Left renal pelvis (tissue), 4 donors: ENCODE measurements at regions not wholly inside any gene's neighbourhood (a gene's known extent, or its start where the extent isn't known, plus 50 kb on each side); places are given as distances from the start of the nearest gene placed in this dataset.
"Not testable (repeated sequence)": the region's sequence is repeated elsewhere in the genome, so short reads cannot be mapped to it uniquely, and the experiment has no call there.

Experiments used
- DNase-seq, 4 donors: peaks; one replicate each; pipeline ENCODE4 v3.0.0-alpha.2; 2013; ENCODE audit warnings: low read depth in 4 of 4, low spot score in 3 of 4

DNA sequence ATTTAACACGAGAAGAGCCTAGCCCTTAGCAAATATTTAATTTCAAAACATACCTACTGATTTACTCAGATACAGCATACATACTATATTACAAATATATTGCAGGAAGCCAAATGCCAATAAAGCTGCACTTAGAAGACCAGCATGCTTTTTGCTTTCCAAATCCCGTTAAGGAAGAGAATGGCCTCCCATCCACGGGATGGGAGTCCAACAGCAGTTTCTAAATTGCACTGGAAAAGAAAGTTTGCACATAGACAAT is 156.3 kb upstream of the FOXN3 start:
- no peak for DNase-seq

DNA sequence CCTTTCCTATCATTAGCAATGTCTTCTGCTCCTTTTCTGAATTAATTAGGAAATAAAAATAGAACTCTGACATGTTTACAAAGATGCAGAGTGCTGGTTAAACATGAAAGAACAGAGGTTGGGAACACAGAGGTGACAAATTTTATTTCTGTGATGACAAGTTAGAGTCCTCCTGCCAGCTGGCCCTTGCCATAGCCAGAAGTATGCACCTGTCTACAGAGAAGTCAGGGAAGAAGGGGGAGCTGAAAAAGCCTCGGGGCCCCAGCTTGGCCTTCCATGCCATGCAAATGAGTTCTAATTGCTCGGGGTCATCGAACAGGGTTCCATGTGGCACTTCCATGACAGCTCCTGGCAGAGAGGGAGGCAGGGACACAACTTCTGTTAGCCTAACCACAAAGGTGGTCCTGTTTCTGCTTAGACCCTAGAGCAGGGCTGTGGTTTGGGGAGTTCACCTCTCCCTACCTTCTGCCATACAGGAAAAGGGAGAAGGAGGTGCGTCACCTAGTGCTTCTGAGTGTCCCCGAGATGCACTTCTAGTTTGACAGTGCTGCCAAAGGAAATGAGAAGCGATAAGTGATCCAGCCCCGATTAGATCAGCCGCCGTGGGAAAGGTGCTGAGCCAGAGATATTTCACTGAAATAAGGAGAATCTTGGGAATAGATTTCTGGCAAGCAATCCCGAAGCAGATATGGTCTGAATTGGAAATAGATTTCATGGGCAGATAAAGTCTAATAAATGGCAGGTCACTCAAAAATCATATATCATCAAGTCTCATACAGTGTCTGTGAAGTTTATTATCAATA is 155.8 kb upstream of the FOXN3 start:
- DNase-seq, result no peak

- DNase-seq, result no peak
These were observed 154.5 kb upstream of the FOXN3 start for GRCh38 chr14:89571491-89571890.

DNA sequence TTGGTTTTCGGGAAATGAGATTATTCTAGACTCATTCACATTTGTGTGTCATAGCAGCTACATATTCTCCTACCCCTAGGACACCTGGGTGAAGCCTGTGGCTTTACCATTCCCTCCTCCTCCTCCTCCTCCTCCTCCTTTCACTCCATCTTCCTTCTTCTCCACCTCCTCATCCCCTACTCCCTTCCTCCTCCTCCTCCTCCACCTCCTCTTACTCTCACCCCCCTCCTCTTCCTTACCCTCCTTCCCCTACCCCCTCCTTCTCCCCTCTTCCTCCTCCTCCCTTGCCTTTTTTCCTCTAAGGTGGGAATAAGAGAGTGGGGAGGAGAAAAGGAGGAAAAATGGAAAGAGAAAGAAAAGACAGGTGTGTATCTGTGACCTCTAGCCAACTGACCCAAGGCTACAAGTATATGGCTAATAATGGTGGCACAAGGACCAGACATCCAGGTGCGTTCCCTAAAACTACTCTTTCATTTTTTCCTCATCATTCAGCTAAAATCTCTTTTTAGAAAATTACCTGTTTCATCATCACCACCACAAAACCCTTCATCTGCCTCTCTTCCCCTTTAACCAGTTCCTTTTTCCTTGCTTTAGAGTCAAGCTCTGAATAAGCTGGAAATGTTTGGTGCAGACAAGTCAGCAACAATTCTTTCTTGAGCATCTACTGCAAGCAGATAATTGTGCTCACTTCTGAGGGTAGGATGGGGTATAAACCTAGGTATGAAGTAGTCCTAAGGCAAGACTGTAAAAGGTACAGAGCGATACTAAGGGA is 149.8 kb upstream of the FOXN3 start:
- DNase-seq, result no peak

DNA sequence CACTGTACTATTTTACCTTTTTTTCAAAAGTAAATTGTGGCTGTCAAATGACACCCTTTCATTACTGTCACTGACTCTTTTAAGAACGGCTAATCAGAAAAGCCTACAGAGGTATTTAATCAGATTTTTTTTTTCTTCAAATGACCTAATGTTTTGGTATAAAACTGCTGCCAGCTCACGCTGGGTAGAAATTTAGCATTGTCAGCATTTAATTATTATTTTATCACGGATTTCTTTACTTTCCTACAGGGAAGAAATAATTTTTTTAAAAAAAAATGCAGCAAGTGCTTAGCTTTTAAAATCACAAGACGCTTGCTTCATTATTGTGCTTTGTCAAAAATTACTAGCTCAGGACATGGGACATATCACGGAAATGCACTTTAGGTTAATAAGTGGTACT is 149.1 kb upstream of the FOXN3 start:
- no peak for DNase-seq

DNA sequence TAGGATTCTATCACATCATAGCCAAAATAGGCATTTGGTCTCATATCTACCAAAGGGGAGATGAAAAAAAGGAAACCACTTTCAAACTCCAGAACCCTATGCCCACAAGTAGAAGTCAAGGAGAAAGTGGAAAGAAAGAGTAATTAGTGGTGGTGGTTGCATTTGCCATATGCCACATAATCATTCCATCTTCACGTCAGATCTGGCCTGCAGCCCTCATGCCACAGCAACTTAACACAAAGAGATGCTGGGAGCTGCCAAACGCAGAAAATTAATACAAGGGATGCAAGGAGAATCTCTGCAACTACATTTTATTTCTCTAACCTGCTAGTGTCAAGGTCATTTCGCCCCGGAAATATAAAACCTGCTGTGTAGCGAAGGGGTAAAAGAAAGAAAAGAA is 148.6 kb upstream of the FOXN3 start:
- no peak for DNase-seq

- DNase-seq, result no peak
These were observed 148.0 kb upstream of the FOXN3 start for GRCh38 chr14:89564989-89565388.

DNA sequence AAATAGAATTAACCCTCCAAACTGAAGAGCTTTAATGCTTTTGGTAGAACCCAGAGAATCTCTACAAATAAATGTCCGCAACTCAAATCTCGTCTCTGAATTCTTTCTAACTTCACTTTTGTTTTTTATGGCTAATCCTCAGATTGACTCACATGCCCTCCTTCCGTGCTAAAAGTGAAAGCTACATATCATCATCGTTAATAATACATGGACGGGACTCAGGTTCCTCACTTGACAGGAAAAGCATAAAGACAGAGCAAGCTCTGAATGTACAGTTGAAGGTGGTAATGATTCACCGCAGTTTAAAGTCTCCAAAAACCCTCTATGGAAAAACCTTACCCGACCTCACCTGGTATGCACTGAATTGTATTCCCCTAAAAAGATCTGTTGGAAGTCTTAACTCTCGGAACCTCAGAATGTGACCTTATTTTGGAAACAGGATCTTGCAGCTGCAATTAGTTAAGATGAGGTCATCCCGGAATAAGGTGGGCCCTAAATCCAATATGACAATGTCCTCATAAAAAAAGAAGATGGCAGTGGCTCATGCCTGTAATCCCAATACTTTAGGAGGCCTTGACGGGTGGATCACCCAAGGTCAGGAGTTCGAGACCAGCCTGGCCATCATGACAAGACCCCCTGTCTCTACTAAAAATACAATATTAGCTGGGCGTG is 147.4 kb upstream of the FOXN3 start:
- no peak for DNase-seq

DNA sequence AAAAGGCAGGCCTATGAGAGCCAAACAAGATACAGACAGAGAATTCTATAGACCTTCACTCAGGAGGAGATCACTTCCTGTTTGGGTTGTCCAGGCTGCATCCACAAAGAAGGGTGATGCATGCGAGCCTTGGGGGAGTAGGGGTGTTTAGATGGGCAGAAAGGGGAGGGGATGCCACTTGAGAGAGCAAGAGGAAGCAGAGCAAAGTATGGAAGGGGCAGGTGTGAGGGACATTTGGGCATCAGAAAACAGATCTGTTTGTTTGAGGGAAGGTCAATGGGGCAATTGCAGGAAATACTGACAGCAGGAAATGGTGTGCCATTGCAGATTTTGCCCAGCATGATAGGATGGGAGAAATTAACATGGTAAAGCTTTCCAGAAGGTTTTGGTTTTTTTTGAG is 146.4 kb upstream of the FOXN3 start:
- DNase-seq, result no peak

- DNase-seq, result no peak
These were observed 134.9 kb upstream of the FOXN3 start for GRCh38 chr14:89551955-89552354.

DNA sequence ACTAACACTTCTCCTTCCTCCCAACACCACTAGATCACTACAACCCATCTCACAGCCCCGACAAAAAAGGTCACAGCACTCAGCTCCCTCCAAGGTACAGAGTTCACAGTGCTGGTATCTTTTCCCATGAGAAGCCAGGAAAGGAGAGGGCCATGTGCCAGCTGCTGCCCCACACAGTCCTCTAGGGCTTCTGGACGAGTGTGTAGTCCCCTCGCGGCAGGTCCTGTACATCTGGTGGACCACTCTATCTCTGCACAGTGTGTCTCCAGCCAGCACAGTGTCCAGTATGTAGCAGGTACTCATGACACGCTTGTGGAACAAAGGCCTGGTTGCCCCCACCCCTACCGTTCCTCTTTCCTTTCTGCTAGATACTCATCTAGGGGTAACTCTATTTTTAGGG is 134.4 kb upstream of the FOXN3 start:
- DNase-seq, result no peak

GRCh38 chr14:89550821-89551220 is 133.8 kb upstream of the FOXN3 start:
- DNase-seq, result no peak

GRCh38 chr14:89549381-89550125 is 132.5 kb upstream of the FOXN3 start:
- DNase-seq, result no peak

DNA sequence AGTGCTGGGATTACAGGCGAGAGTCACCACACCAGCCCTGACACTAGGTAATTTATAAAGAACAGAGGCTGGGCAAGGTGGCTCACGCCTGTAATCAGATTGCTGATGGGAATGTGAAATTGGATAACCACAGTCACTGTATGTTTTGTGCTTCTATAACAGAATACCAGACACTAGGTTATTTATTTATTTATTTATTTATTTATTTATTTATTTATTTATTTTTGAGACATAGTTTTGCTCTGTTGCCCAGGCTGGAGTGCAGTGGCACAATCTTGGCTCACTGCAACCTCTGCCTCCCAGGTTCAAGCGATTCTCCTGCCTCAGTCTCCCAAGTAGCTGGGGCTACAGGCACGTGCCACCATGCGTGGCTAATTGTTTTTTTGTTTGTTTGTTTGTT is 130.0 kb upstream of the FOXN3 start:
- DNase-seq, result not testable (repeated sequence)

- DNase-seq, result no peak
These were observed 127.7 kb upstream of the FOXN3 start for GRCh38 chr14:89544636-89545301.

- no peak for DNase-seq
These were observed 126.4 kb upstream of the FOXN3 start for GRCh38 chr14:89543425-89543790.

DNA sequence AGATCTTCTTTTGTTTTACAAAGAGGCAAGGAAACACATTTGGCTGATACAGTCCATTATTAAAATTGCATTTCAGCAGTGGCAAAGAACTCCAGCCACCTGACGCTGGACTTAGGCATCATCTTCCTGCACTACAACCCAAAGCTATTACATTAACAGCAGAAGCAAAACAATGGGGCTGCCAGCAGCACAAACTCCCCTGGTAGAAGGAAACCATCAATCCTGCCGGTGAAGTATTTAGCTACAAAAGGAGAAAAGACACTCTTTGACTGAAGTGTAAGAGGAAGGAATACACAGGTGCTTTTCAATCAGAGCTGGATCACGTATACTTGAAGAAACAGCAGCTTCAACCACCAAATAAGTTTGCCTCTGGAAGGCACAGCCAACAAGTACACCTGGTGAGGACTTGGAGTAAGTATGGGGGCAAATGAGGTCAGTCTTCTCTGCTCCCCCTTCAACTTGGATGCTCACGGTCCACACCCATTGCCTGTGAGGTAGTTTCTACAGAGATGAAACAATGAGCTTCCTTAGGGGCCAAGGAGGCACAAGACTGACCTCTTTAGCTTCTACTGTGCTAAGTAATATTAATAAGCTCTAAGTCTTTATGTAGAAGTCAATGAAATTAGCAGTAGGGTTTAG is 125.9 kb upstream of the FOXN3 start:
- no peak for DNase-seq

DNA sequence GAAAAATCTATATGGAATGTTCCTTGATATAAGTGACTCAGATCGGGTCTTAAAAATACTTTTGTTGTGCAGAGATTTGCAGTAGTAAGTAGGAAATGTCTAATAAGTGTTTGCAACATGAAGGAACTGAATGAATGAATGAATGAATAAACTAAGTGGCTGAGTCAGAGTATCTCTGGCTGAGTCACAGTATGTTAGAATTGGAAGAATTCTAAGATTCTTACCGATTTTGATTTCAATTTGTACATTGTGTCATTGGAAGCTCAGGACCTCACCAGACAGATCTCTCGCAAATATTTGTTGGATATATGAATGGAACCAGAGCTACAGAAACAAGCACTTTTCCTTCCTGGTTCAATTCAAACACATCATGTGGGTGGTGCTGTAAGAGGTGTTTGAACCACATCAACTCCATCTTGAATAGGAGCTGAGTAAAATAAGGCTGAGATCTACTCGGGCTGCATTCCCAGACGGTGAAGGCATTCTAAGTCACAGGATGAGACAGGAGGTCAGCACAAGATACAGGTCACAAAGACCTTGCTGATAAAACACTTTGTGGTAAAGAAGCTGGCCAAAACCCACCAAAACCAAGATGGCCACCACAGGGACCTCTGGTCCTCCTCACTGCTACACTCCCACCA is 123.9 kb upstream of the FOXN3 start:
- no peak for DNase-seq

GRCh38 chr14:89540009-89540829 is 123.2 kb upstream of the FOXN3 start:
- no peak for DNase-seq
